ENCODE measurements at regions not wholly inside any gene's neighbourhood (a gene's known extent, or its start where the extent isn't known, plus 50 kb on each side); places are given as distances from the start of the nearest gene placed in this dataset.

GRCh38 chr16:55155815-55156214, 168.2 kb upstream of the IRX6 start:
- TF ChIP-seq CTCF (conservative IDR thresholded peaks at IDR 0.05; ENCODE audit: low read length) (no peak), EZH2phosphoT487 (IDR thresholded peaks at IDR 0.05; ENCODE audit: borderline replicate concordance) (no peak)

All from Loucy (cell line).